DND-41 (cell line): ENCODE measurements at regions not wholly inside any gene's neighbourhood (a gene's known extent, or its start where the extent isn't known, plus 50 kb on each side); places are given as distances from the start of the nearest gene placed in this dataset.

Experiments used
- ATAC-seq: fragments of 200-7000 bp; cut with Tn5 transposase; 3 replicates; pipeline ENCODE4 v1.9.1; 2021; ENCODE audit warnings: low read depth; ENCODE audit not compliant: insufficient read depth
- DNase-seq: peaks from one replicate; pipeline ENCODE4 v3.0.0-alpha.2; 2020
- H2AFZ ChIP-seq: 2 replicates; pipeline ENCODE4 v1.6.0; 2012; ENCODE audit warnings: low read depth, low read length
- H3K27ac ChIP-seq: 2 replicates; pipeline ENCODE4 v1.5.1; 2012; ENCODE audit warnings: low read length, inconsistent platforms
- H3K27me3 ChIP-seq: fragments of 200-600 bp; sonication (generic); 2 replicates; pipeline ENCODE4 v1.6.0; 2012; ENCODE audit warnings: low read length, mild to moderate bottlenecking, inconsistent platforms; ENCODE audit not compliant: insufficient read depth, poor library complexity
- H3K36me3 ChIP-seq: 2 replicates; pipeline ENCODE4 v1.5.1; 2012; ENCODE audit warnings: low read length, inconsistent platforms; ENCODE audit not compliant: insufficient read depth
- H3K4me1 ChIP-seq: 2 replicates; pipeline ENCODE4 v1.5.1; 2012; ENCODE audit warnings: mild to moderate bottlenecking, low read length; ENCODE audit not compliant: insufficient read depth
- H3K4me2 ChIP-seq: 2 replicates; pipeline ENCODE4 v1.6.0; 2012; ENCODE audit warnings: mild to moderate bottlenecking, moderate library complexity, low read length, inconsistent platforms; ENCODE audit not compliant: insufficient read depth
- H3K4me3 ChIP-seq, 2 experiments: fragments of 200-600 bp in 1 of 2; shearing (Covaris generic) in 1 of 2; 2 replicates each; pipeline ENCODE4 v1.5.1; 2012 to 2016; ENCODE audit warnings: inconsistent platforms in 2 of 2, low read length in 2 of 2, mild to moderate bottlenecking in 2 of 2, low read depth in 1 of 2, moderate library complexity in 1 of 2
- H3K79me2 ChIP-seq: 2 replicates; pipeline ENCODE4 v1.6.0; 2012; ENCODE audit warnings: low read length, inconsistent platforms; ENCODE audit not compliant: insufficient read depth
- H3K9ac ChIP-seq: 2 replicates; pipeline ENCODE4 v1.6.0; 2012; ENCODE audit warnings: low read depth, mild to moderate bottlenecking, inconsistent platforms, low read length, moderate library complexity
- H3K9me3 ChIP-seq: 2 replicates; pipeline ENCODE4 v1.5.1; 2012; ENCODE audit warnings: low read length, moderate library complexity, mild to moderate bottlenecking, inconsistent platforms; ENCODE audit not compliant: insufficient read depth, severe bottlenecking
- H4K20me1 ChIP-seq: 2 replicates; pipeline ENCODE4 v1.6.0; 2012; ENCODE audit warnings: low read length; ENCODE audit not compliant: insufficient read depth
- CTCF ChIP-seq: IDR thresholded peaks from 2 replicates; pipeline ENCODE4 v1.5.1; 2012; ENCODE audit warnings: borderline replicate concordance, low read length, moderate library complexity, mild to moderate bottlenecking; ENCODE audit not compliant: poor library complexity, severe bottlenecking; ENCODE audit errors: extremely low read depth
- EZH2 ChIP-seq: IDR thresholded peaks from 3 replicates; pipeline ENCODE4 v1.6.1; 2012; ENCODE audit warnings: borderline replicate concordance, low read depth, mild to moderate bottlenecking, moderate library complexity, low read length, inconsistent platforms; ENCODE audit not compliant: severe bottlenecking

- Histone ChIP-seq H4K20me1 (no peaks in the 10 kb centered on the region), H3K27me3 (no peaks in the 10 kb centered on the region), H2AFZ (peak overlapping the region; percentile 21; the same call in 1 of the 2 replicates), H3K4me2 (no peak overlapping the region), H3K9ac (no peak overlapping the region), H3K9me3 (no peaks in the 10 kb centered on the region), H3K4me1 (no peaks in the 10 kb centered on the region), H3K79me2 (no peaks in the 10 kb centered on the region), H3K36me3 (no peaks in the 10 kb centered on the region), H3K27ac (no peak overlapping the region), H3K4me3 (no peak overlapping the region)
- ATAC-seq (no peak), DNase-seq (no peak)
- no peak for TF ChIP-seq CTCF
- TF ChIP-seq EZH2: no peak
These were observed 156.0 kb downstream of the GLUL start for GRCh38 chr1:182235604-182235951.

GRCh38 chr1:182229921-182230491 is 161.6 kb downstream of the GLUL start:
- ATAC-seq (no peak; the same call in 2 of the 3 replicates), DNase-seq (no peak)
- no peaks in the 10 kb centered on the region for H4K20me1 ChIP-seq
- no peak overlapping the region for H3K4me2 ChIP-seq
- no peak overlapping the region for H3K9ac ChIP-seq
- H3K27ac ChIP-seq: no peak overlapping the region
- H3K27me3 ChIP-seq: no peaks in the 10 kb centered on the region
- no peaks in the 10 kb centered on the region for H3K4me1 ChIP-seq
- no peak overlapping the region for H2AFZ ChIP-seq
- TF ChIP-seq CTCF (no peak), EZH2 (no peak)
- H3K9me3 ChIP-seq: no peaks in the 10 kb centered on the region
- no peaks in the 10 kb centered on the region for H3K79me2 ChIP-seq
- no peaks in the 10 kb centered on the region for H3K36me3 ChIP-seq
- no peak overlapping the region for H3K4me3 ChIP-seq

GRCh38 chr1:182229451-182229850 is 162.1 kb downstream of the GLUL start:
- Histone ChIP-seq H3K27ac (no peak overlapping the region), H3K9me3 (no peaks in the 10 kb centered on the region), H2AFZ (no peak overlapping the region), H3K4me1 (no peaks in the 10 kb centered on the region), H4K20me1 (no peaks in the 10 kb centered on the region), H3K4me3 (no peak overlapping the region), H3K36me3 (no peaks in the 10 kb centered on the region), H3K4me2 (no peak overlapping the region), H3K9ac (no peak overlapping the region), H3K27me3 (no peaks in the 10 kb centered on the region), H3K79me2 (no peaks in the 10 kb centered on the region)
- ATAC-seq (no peak), DNase-seq (no peak)
- TF ChIP-seq EZH2 (no peak), CTCF (no peak)
